MM.1S (cell line): ENCODE measurements at regions not wholly inside any gene's neighbourhood (a gene's known extent, or its start where the extent isn't known, plus 50 kb on each side); places are given as distances from the start of the nearest gene placed in this dataset.

Experiments used
- EZH2 ChIP-seq: fragments of 300-600 bp; sonication (generic); optimal IDR thresholded peaks from 2 replicates; pipeline ENCODE3; 2017; ENCODE audit warnings: low read depth, mild to moderate bottlenecking, antibody characterized with exemption, low read length, mixed read lengths
- EZH2phosphoT487 ChIP-seq: fragments of 300-600 bp; sonication (generic); IDR thresholded peaks from 2 replicates; pipeline ENCODE4 v1.6.1; 2018; ENCODE audit warnings: antibody characterized with exemption, low read length
- TF ChIP-seq, protein P1 (sequence below): fragments of 300-600 bp; sonication (generic); IDR thresholded peaks from 2 replicates; pipeline ENCODE4 v1.5.1; 2016; ENCODE audit warnings: antibody characterized with exemption, low read length, mixed read lengths

DNA sequence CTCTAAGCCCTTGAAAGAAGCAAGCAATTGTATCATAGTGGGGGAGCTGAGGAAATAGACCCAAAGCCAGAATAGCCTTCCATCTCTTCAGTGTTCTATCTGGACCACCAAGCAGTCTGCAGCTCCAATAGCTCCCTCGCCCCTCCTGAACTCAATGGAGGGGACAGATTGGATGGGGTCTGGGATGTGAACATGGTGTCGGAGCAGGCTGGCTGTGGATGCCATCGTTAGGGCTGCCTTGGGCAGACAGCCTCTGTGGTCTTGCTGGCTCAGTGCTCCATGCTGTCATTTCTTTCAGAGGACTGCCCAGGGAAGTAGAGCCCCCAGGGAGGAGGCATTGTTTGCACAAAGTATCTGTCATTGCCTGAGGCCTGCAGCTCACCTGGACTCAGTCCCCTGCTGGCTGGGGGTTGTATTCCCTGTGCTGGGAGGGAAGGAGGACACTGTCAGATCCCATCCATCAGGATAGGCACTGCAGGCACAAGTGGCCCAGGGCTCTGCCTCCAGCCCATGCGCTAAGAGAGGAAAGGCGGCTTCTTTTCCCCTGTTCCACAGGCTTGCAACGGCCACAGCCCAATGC, 537.7 kb downstream of the BUD13 start:
- TF ChIP-seq, protein P1, sequence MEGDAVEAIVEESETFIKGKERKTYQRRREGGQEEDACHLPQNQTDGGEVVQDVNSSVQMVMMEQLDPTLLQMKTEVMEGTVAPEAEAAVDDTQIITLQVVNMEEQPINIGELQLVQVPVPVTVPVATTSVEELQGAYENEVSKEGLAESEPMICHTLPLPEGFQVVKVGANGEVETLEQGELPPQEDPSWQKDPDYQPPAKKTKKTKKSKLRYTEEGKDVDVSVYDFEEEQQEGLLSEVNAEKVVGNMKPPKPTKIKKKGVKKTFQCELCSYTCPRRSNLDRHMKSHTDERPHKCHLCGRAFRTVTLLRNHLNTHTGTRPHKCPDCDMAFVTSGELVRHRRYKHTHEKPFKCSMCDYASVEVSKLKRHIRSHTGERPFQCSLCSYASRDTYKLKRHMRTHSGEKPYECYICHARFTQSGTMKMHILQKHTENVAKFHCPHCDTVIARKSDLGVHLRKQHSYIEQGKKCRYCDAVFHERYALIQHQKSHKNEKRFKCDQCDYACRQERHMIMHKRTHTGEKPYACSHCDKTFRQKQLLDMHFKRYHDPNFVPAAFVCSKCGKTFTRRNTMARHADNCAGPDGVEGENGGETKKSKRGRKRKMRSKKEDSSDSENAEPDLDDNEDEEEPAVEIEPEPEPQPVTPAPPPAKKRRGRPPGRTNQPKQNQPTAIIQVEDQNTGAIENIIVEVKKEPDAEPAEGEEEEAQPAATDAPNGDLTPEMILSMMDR = no peak
- TF ChIP-seq EZH2 (no peak), EZH2phosphoT487 (no peak)
